Fibroblast of the aortic adventitia (primary cell): ENCODE measurements at regions not wholly inside any gene's neighbourhood (a gene's known extent, or its start where the extent isn't known, plus 50 kb on each side); places are given as distances from the start of the nearest gene placed in this dataset.

ENCODE experiments used
- DNase-seq: peaks from one replicate; pipeline ENCODE4 v3.0.0-alpha.2; 2010; ENCODE audit warnings: low read depth
- H3K4me3 ChIP-seq: 2 replicates; pipeline ENCODE4 v1.5.1; 2011; ENCODE audit warnings: low read depth, mild to moderate bottlenecking, control low read depth, low read length, moderate library complexity
- TF ChIP-seq, protein P1 (sequence below): IDR thresholded peaks from 2 replicates; pipeline ENCODE4 v1.5.1; 2011; ENCODE audit warnings: mild to moderate bottlenecking, low read length, control low read depth, inconsistent platforms; ENCODE audit not compliant: insufficient read depth

DNA sequence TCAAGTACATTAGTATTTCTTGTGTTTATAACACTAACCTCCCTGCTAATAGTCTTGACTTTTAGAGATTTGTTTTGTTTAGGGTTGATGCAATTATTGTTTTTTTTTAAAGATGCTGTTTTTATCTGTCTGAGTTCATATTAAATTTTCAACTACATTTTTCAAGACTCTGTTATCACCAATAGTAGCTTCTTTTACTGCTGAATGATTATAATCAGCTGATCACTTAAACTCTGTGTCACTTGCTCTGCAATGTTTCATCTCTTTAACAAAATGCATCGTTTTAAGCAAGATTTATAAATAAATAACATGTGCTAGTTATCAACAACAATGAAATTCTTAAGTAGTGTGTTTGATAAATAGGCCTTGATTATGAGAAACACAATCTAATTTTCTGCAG, 920.9 kb upstream of the PCDH20 start:
- no peak overlapping the region for H3K4me3 ChIP-seq
- DNase-seq = no peak
- TF ChIP-seq, protein P1, sequence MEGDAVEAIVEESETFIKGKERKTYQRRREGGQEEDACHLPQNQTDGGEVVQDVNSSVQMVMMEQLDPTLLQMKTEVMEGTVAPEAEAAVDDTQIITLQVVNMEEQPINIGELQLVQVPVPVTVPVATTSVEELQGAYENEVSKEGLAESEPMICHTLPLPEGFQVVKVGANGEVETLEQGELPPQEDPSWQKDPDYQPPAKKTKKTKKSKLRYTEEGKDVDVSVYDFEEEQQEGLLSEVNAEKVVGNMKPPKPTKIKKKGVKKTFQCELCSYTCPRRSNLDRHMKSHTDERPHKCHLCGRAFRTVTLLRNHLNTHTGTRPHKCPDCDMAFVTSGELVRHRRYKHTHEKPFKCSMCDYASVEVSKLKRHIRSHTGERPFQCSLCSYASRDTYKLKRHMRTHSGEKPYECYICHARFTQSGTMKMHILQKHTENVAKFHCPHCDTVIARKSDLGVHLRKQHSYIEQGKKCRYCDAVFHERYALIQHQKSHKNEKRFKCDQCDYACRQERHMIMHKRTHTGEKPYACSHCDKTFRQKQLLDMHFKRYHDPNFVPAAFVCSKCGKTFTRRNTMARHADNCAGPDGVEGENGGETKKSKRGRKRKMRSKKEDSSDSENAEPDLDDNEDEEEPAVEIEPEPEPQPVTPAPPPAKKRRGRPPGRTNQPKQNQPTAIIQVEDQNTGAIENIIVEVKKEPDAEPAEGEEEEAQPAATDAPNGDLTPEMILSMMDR = no peak

DNA sequence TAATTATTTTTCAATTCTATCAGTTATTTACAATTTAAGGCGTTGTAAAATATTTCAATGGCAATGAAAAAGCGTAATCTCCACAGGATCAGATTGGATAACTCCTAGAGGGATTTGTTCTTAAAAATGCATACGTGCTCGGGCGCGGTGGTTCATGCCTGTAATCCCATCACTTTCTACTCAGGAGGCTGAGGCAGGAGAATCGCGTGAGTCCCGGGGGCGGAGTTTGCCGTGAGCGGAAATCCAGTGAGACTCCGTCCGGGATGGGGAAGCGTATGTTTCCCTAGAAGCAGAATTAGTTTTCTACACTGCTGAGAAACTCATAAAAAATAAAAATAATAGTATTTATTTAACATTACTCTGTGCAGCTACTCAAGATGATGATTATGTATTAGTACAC, 917.8 kb upstream of the PCDH20 start:
- H3K4me3 ChIP-seq = no peak overlapping the region
- no peak for DNase-seq
- TF ChIP-seq, protein P1 = no peak

GRCh38 chr13:62331384-62331783, 915.7 kb upstream of the PCDH20 start:
- no peak overlapping the region for H3K4me3 ChIP-seq
- TF ChIP-seq, protein P1 = no peak
- DNase-seq = no peak

DNA sequence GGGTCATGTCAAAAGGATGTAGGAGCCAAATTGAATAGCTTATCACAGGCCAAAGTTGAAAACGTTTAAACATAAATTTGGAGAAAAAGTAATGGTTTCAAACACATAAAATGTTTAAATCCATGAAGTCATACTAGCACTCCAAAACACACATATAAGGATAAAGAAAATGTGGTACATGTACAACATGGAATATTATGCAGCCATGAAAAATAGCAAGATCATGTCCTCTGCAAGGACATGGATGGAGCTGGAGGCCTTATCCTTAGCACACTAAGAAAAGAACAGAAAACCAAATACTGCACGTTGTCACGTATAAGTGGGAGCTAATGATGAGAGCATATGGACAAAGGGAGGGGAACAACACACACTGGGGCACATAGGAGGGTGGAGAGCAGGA, 911.7 kb upstream of the PCDH20 start:
- DNase-seq = no peak
- H3K4me3 ChIP-seq = no peak overlapping the region
- TF ChIP-seq, protein P1 = no peak

DNA sequence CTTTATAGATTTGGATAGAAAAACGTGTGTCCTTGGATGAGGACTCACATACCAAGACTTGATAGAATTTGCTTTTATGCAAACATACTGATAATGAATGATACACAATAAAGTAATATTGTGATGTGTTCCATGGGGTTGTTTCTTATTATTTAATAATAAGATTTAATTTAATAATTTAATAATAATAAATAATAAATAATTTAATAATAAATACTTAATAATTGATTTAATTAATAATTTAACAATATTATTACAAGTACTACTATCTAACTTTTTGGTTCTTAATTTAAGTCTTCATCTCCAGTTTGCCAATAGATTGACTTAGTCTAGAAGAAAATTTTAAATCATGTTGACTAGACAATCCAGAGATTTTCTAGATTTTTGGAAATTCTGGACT, 909.2 kb upstream of the PCDH20 start:
- DNase-seq = no peak
- TF ChIP-seq, protein P1 = no peak
- H3K4me3 ChIP-seq = no peak overlapping the region

DNA sequence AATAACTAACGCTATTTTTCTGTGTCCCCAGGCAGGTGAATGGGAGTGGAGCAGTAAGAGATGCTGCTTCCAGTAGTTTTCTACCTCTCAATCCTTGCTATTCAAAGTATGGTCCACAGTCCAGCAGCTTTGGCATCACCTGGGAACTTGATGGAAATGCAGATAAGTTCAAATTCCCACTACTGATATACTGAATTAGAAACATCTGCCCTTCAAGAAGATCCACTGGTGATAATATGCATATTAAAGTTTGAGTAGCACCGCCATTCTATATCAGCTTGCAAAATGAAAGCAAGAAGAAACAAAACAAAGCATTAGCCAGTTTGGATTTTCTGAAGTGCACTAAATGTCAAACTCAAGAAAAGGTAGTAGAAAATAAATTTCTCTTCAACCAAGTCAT, 906.2 kb upstream of the PCDH20 start:
- H3K4me3 ChIP-seq = no peak overlapping the region
- DNase-seq = no peak
- TF ChIP-seq, protein P1 = no peak

DNA sequence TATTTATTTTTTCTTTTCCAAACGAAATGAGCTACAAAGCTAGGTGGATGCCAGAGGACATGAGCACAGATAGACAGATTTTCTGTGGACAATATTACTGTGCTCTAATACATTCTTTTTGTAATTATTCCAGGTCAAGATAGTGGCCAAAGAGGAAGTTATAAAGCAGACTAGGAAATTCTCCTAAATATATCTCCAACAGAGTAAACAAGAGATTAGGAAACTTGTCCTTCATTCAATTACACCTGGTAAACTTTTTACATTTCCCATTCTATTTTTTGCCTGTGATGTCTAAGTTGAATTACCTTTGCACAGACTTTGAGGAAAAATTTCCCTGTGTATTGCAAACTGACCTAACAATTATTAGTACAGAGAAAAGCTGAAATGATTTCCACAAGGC, 905.5 kb upstream of the PCDH20 start:
- H3K4me3 ChIP-seq = no peak overlapping the region
- no peak for DNase-seq
- TF ChIP-seq, protein P1 = no peak
